Activated CD4-positive, alpha-beta T cell treated with anti-CD3 and anti-CD28 coated beads, Interleukin-2, amount 10 ng/mL, durations not matched to agents 24 days and 14 days (primary cell): ENCODE measurements at regions not wholly inside any gene's neighbourhood (a gene's known extent, or its start where the extent isn't known, plus 50 kb on each side); places are given as distances from the start of the nearest gene placed in this dataset.
A peak's percentile ranks its signal among the peaks of the same experiment; 100 is the strongest.

Source experiments
- DNase-seq: peaks from one replicate; pipeline ENCODE4 v3.0.0; 2022
- H3K27ac Mint-ChIP-seq: one replicate; pipeline ENCODE4 v1.8.0; 2022; ENCODE audit warnings: mild to moderate bottlenecking, mixed read lengths
- H3K27me3 Mint-ChIP-seq: one replicate; pipeline ENCODE4 v1.8.0; 2022; ENCODE audit warnings: mixed read lengths
- H3K36me3 Mint-ChIP-seq: one replicate; pipeline ENCODE4 v1.8.0; 2022; ENCODE audit warnings: low read depth, mild to moderate bottlenecking, mixed read lengths
- H3K4me1 Mint-ChIP-seq: one replicate; pipeline ENCODE4 v1.8.0; 2021; ENCODE audit warnings: mixed read lengths
- H3K4me3 Mint-ChIP-seq: one replicate; pipeline ENCODE4 v1.8.0; 2022; ENCODE audit warnings: mild to moderate bottlenecking, moderate library complexity, mixed read lengths
- H3K9me3 Mint-ChIP-seq: one replicate; pipeline ENCODE4 v1.8.0; 2021; ENCODE audit warnings: mixed read lengths
- intact Hi-C: fragments of 100-400 bp; cut with micrococcal nuclease; formaldehyde crosslinking; loops from one replicate; pipeline ENCODE4 v1.15.1; 2023

DNA sequence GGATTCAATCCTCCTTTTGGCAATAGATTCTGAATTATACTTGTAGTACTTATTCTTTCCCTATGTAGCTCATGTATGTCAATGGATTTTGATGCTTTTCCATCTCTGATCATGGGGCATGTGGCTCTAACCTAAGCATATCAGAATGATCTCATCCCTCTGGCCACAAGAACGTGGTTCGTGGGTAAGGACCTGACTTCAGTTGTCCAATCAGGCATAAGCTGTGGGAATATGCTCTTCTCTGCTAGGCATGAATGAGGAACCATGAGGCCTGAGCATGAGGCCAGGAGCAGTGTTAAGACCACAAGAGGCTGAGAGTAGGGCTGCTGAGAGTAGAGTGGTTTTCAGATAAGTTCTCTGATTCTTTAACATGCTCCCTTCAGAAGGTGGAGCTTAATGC, 292.4 kb upstream of the TSHZ3 start:
- Mint-ChIP-seq H3K36me3 (no peaks in the 10 kb centered on the region), H3K27ac (no peak overlapping the region), H3K9me3 (no peaks in the 10 kb centered on the region), H3K4me3 (no peak overlapping the region), H3K27me3 (no peaks in the 10 kb centered on the region), H3K4me1 (no peaks in the 10 kb centered on the region)
- intact Hi-C loops, result no loop called here
- DNase-seq, result no peak

GRCh38 chr19:31648347-31648746, 299.1 kb upstream of the TSHZ3 start:
- peaks cover 6% of the 10 kb centered on the region for H3K9me3 Mint-ChIP-seq
- intact Hi-C loops, result no loop called here
- no peak overlapping the region for H3K4me3 Mint-ChIP-seq
- H3K27ac Mint-ChIP-seq, result no peak overlapping the region
- no peaks in the 10 kb centered on the region for H3K4me1 Mint-ChIP-seq
- no peaks in the 10 kb centered on the region for H3K27me3 Mint-ChIP-seq
- no peak for DNase-seq
- no peaks in the 10 kb centered on the region for H3K36me3 Mint-ChIP-seq

DNA sequence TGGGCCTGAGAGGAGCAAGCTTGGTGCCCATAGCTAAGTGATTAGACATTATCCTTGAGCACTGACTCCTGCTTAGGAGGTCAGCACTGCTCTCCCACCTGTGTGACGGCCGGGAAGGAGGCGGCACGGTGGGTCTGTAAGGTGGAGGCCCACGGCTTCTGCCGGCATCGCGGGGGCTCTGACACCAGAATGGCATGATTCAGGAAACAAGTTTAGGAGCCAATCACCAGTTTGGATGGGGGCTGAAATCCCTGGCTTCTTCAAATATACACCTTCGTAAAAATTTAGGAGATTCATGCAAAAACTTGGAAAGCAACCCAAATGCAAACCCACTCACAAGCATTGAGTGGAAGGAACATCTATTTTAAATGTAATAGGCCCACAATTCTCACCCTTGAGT, 307.3 kb upstream of the TSHZ3 start:
- no peak overlapping the region for H3K27ac Mint-ChIP-seq
- H3K36me3 Mint-ChIP-seq, result no peaks in the 10 kb centered on the region
- no peak for DNase-seq
- no peaks in the 10 kb centered on the region for H3K9me3 Mint-ChIP-seq
- H3K4me1 Mint-ChIP-seq, result no peaks in the 10 kb centered on the region
- no peak overlapping the region for H3K4me3 Mint-ChIP-seq
- intact Hi-C loops, result no loop called here
- H3K27me3 Mint-ChIP-seq, result no peaks in the 10 kb centered on the region

- intact Hi-C loops, result no loop called here
- H3K27ac Mint-ChIP-seq, result no peak overlapping the region
- H3K4me3 Mint-ChIP-seq, result no peak overlapping the region
- no peak for DNase-seq
- H3K9me3 Mint-ChIP-seq, result no peaks in the 10 kb centered on the region
- no peaks in the 10 kb centered on the region for H3K36me3 Mint-ChIP-seq
- H3K4me1 Mint-ChIP-seq, result no peaks in the 10 kb centered on the region
- H3K27me3 Mint-ChIP-seq, result no peaks in the 10 kb centered on the region
Measured at GRCh38 chr19:31658993-31659896, 310.0 kb upstream of the TSHZ3 start.

- H3K9me3 Mint-ChIP-seq, result no peaks in the 10 kb centered on the region
- no peak overlapping the region for H3K27ac Mint-ChIP-seq
- H3K36me3 Mint-ChIP-seq, result no peaks in the 10 kb centered on the region
- H3K4me1 Mint-ChIP-seq, result no peaks in the 10 kb centered on the region
- intact Hi-C loops, result no loop called here
- no peaks in the 10 kb centered on the region for H3K27me3 Mint-ChIP-seq
- no peak overlapping the region for H3K4me3 Mint-ChIP-seq
- no peak for DNase-seq
Measured at GRCh38 chr19:31659897-31660210, 310.6 kb upstream of the TSHZ3 start.

- Mint-ChIP-seq H3K36me3 (no peaks in the 10 kb centered on the region), H3K4me3 (no peak overlapping the region), H3K27ac (no peak overlapping the region)
Measured at GRCh38 chr19:31664096-31664495, 314.9 kb upstream of the TSHZ3 start.

GRCh38 chr19:31664997-31665396, 315.8 kb upstream of the TSHZ3 start:
- no peak overlapping the region for H3K4me3 Mint-ChIP-seq

More at GRCh38 chr19:31664096-31664495, 314.9 kb upstream of the TSHZ3 start:
- H3K27me3 Mint-ChIP-seq, result no peaks in the 10 kb centered on the region
- DNase-seq, result peak; percentile 9
- H3K9me3 Mint-ChIP-seq, result no peaks in the 10 kb centered on the region
- intact Hi-C loops, result no loop called here
- H3K4me1 Mint-ChIP-seq, result no peaks in the 10 kb centered on the region

GRCh38 chr19:31666126-31666525, 316.9 kb upstream of the TSHZ3 start:
- Mint-ChIP-seq H3K27me3 (no peaks in the 10 kb centered on the region), H3K36me3 (no peaks in the 10 kb centered on the region), H3K4me3 (no peak overlapping the region), H3K27ac (no peak overlapping the region), H3K9me3 (no peaks in the 10 kb centered on the region), H3K4me1 (no peaks in the 10 kb centered on the region)
- intact Hi-C loops, result no loop called here
- DNase-seq, result peak; percentile 36

More at GRCh38 chr19:31664997-31665396, 315.8 kb upstream of the TSHZ3 start:
- Mint-ChIP-seq H3K27me3 (no peaks in the 10 kb centered on the region), H3K4me1 (no peaks in the 10 kb centered on the region), H3K9me3 (no peaks in the 10 kb centered on the region), H3K36me3 (no peaks in the 10 kb centered on the region), H3K27ac (no peak overlapping the region)
- intact Hi-C loops, result no loop called here
- DNase-seq, result peak; percentile 17

- Mint-ChIP-seq H3K4me3 (no peak overlapping the region), H3K27me3 (no peaks in the 10 kb centered on the region), H3K9me3 (no peaks in the 10 kb centered on the region), H3K36me3 (no peaks in the 10 kb centered on the region), H3K27ac (no peak overlapping the region), H3K4me1 (no peaks in the 10 kb centered on the region)
- DNase-seq, result no peak
- intact Hi-C loops, result no loop called here
Measured at GRCh38 chr19:31667106-31667505, 317.9 kb upstream of the TSHZ3 start.

- Mint-ChIP-seq H3K36me3 (no peaks in the 10 kb centered on the region), H3K4me3 (no peak overlapping the region), H3K27me3 (no peaks in the 10 kb centered on the region), H3K4me1 (no peaks in the 10 kb centered on the region), H3K27ac (no peak overlapping the region), H3K9me3 (no peaks in the 10 kb centered on the region)
- intact Hi-C loops, result no loop called here
- no peak for DNase-seq
Measured at GRCh38 chr19:31668921-31669320, 319.7 kb upstream of the TSHZ3 start.

DNA sequence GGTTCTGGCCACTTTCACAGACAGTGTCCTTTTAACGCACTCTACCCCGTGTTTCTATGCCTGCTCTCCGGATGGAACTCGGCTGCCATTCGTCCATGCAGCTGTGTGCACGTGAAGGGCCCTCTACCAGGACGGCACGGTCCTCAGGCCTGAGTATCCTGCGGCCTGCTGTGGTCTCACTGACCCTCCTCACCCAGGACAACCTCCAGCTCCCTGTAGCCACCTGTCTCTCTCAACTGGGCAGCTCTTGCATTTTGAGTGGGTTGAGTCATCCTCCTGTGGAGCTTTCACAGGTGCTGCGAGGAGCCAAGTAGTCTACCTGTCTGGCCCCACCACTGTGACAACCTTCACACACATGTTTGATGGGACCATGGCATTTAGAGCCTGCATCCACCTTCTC, 321.7 kb upstream of the TSHZ3 start:
- no peak overlapping the region for H3K4me3 Mint-ChIP-seq
- H3K36me3 Mint-ChIP-seq, result no peaks in the 10 kb centered on the region
- no peaks in the 10 kb centered on the region for H3K9me3 Mint-ChIP-seq
- H3K27ac Mint-ChIP-seq, result no peak overlapping the region
- no peaks in the 10 kb centered on the region for H3K27me3 Mint-ChIP-seq
- no peaks in the 10 kb centered on the region for H3K4me1 Mint-ChIP-seq
- intact Hi-C loops, result no loop called here
- DNase-seq, result peak; percentile 32

DNA sequence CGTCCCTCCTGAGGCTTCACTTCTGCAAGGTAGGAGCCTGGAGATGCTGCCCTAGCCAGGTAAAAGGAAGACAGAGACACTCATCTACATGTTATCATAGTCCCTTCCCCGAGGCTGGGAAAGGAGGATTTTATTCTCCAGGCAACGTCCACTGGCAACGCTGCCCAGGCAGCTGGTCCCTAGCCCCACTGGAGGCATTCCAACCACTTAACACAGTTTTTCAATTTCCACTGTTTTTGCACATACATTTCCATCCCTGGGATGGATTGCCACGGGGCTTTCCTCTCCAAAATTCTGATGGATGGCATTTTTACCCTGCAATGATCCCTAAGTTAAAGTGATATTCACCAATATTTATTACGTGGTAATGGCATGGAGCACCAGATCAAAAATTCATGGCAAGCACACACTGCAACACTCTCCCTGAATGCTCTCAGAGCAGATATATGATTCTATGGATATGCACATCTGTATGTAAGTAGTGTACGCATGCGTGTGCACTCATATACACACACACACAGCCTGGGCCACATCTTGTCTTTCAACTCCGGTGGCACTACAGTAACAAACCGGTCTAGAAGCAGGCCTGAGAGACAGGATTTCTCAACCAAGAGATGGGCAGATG, 322.3 kb upstream of the TSHZ3 start:
- H3K4me3 Mint-ChIP-seq, result no peak overlapping the region
- H3K27me3 Mint-ChIP-seq, result no peaks in the 10 kb centered on the region
- DNase-seq, result peak; percentile 19
- intact Hi-C loops, result no loop called here
- H3K4me1 Mint-ChIP-seq, result no peaks in the 10 kb centered on the region
- H3K9me3 Mint-ChIP-seq, result no peaks in the 10 kb centered on the region
- no peaks in the 10 kb centered on the region for H3K36me3 Mint-ChIP-seq
- H3K27ac Mint-ChIP-seq, result no peak overlapping the region

- no peaks in the 10 kb centered on the region for H3K27me3 Mint-ChIP-seq
- no peaks in the 10 kb centered on the region for H3K36me3 Mint-ChIP-seq
- no peak overlapping the region for H3K27ac Mint-ChIP-seq
- intact Hi-C loops, result no loop called here
- H3K9me3 Mint-ChIP-seq, result no peaks in the 10 kb centered on the region
- no peak for DNase-seq
- no peak overlapping the region for H3K4me3 Mint-ChIP-seq
- H3K4me1 Mint-ChIP-seq, result no peaks in the 10 kb centered on the region
Measured at GRCh38 chr19:31674503-31675192, 325.4 kb upstream of the TSHZ3 start.

DNA sequence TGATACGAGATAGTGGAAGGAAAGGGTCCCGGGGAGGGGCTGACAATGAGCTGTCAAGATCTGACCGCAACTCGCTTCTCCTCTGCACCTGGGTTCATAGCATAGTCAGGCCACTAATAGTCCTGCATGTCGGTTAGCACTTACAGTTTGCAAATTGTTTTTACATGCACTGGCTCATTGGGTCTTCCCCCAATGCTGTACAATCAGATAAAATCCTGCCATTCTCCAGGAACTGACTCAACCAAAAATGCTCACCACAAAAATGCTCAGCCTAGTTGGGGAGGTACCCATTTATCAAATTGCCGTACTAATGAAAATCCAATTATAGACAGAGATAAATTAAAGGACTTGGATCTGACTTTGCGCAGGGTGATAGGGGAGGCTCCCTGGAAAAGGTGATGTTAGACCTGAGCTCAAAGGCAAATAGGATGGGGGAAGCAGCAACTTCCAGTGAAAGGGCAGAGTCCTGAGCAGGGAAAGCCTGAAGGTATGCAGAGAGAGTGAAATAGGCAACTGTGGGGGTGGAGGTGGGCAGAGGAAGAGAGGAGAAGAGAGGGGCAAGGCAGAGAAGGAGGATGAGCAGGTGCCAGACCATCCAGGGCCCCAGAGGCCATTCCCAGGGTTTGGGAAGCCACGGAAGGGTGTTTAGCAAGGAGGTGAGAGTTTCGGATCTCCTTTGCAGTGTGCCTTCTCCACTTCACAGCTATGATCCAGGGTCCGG, 326.1 kb upstream of the TSHZ3 start:
- H3K27ac Mint-ChIP-seq, result no peak overlapping the region
- no peaks in the 10 kb centered on the region for H3K27me3 Mint-ChIP-seq
- H3K36me3 Mint-ChIP-seq, result no peaks in the 10 kb centered on the region
- no peak for DNase-seq
- intact Hi-C loops, result no loop called here
- no peak overlapping the region for H3K4me3 Mint-ChIP-seq
- H3K4me1 Mint-ChIP-seq, result no peaks in the 10 kb centered on the region
- H3K9me3 Mint-ChIP-seq, result no peaks in the 10 kb centered on the region
